H1 (cell line): ENCODE measurements at regions not wholly inside any gene's neighbourhood (a gene's known extent, or its start where the extent isn't known, plus 50 kb on each side); places are given as distances from the start of the nearest gene placed in this dataset.
"Not testable (repeated sequence)": the region's sequence is repeated elsewhere in the genome, so short reads cannot be mapped to it uniquely, and the experiment has no call there.

Source experiments
- CTCF ChIA-PET: fragments of 300-600 bp; sonication (Branson Sonifier 250); formaldehyde crosslinking; loops from one replicate; lab custom pipeline; 2021; ENCODE audit not compliant: partially characterized antibody; lab: Charles Lee
- POLR2A ChIA-PET: fragments of 300-600 bp; sonication (Branson Sonifier 250); formaldehyde crosslinking; loops from one replicate; lab custom pipeline; 2021; ENCODE audit warnings: inconsistent platforms; ENCODE audit not compliant: partially characterized antibody; lab: Charles Lee
- DNase-seq, 2 experiments: peaks; one replicate each; pipeline versions ENCODE4 v3.0.0 to v3.0.0-alpha.2; 2010 to 2022; ENCODE audit warnings: low spot score in 2 of 2, low read depth in 1 of 2, mixed read lengths in 1 of 2
- FAIRE-seq: peaks from 2 replicates; lab custom pipeline; 2011; peaks lifted over from hg19 to GRCh38; lab: Jason Lieb, UNC
- H2AFZ ChIP-seq: 2 replicates; pipeline ENCODE4 v1.8.1; 2012; ENCODE audit warnings: low read length, inconsistent platforms
- H2AK5ac ChIP-seq: 2 replicates; pipeline ENCODE4 v1.6.1; 2013; ENCODE audit warnings: low read depth, low read length
- H2BK120ac ChIP-seq: replicated peaks from 2 replicates; pipeline ENCODE3; 2013; ENCODE audit warnings: low read depth, low read length, inconsistent platforms
- H2BK12ac ChIP-seq: 2 replicates; pipeline ENCODE4 v1.6.1; 2013; ENCODE audit warnings: low read depth, low read length
- H2BK15ac ChIP-seq: 2 replicates; pipeline ENCODE4 v1.6.1; 2013; ENCODE audit warnings: low read length
- H2BK20ac ChIP-seq: 2 replicates; pipeline ENCODE4 v1.6.1; 2013; ENCODE audit warnings: low read length
- H2BK5ac ChIP-seq: 2 replicates; pipeline ENCODE4 v1.6.1; 2013; ENCODE audit warnings: low read depth, low read length
- H3K14ac ChIP-seq: 2 replicates; pipeline ENCODE4 v1.6.1; 2013; ENCODE audit warnings: inconsistent platforms; ENCODE audit not compliant: insufficient read length
- H3K18ac ChIP-seq: 2 replicates; pipeline ENCODE4 v1.6.1; 2013; ENCODE audit warnings: low read length; ENCODE audit errors: extremely low read depth
- H3K23ac ChIP-seq: 2 replicates; pipeline ENCODE4 v1.6.1; 2013; ENCODE audit warnings: inconsistent platforms; ENCODE audit not compliant: insufficient read length
- H3K23me2 ChIP-seq: 2 replicates; pipeline ENCODE4 v1.6.1; 2013; ENCODE audit warnings: low read depth, low read length
- H3K27ac ChIP-seq: 2 replicates; pipeline ENCODE4 v1.6.1; 2011; ENCODE audit warnings: low read depth, low read length, inconsistent platforms
- H3K27me3 ChIP-seq, 4 experiments: replicated peaks in 1 of 4; 1 replicate in 1 of 4; 2 replicates in 3 of 4; pipeline versions ENCODE4 v1.6.1 to v1.8.1; 2011 to 2013; ENCODE audit warnings: low read length in 3 of 4, mild to moderate bottlenecking in 3 of 4, inconsistent platforms in 2 of 4, mixed read lengths in 2 of 4, moderate library complexity in 1 of 4; ENCODE audit not compliant: control insufficient read depth in 3 of 4, insufficient read depth in 3 of 4; ENCODE audit errors: extremely low read depth in 1 of 4
- H3K36me3 ChIP-seq, 4 experiments: 2 replicates each; pipeline versions ENCODE4 v1.6.1 to v1.8.1; 2011 to 2013; ENCODE audit warnings: mild to moderate bottlenecking in 4 of 4, low read length in 3 of 4, moderate library complexity in 2 of 4, control low read depth in 1 of 4, inconsistent platforms in 1 of 4; ENCODE audit not compliant: insufficient read depth in 4 of 4, control insufficient read depth in 2 of 4
- H3K4ac ChIP-seq: replicated peaks from 2 replicates; pipeline ENCODE3; 2013; ENCODE audit warnings: low read length, low read depth, mixed read lengths, inconsistent platforms; ENCODE audit not compliant: insufficient read length
- H3K4me1 ChIP-seq, 4 experiments: replicated peaks in 1 of 4; 1 replicate in 1 of 4; 2 replicates in 3 of 4; pipeline versions ENCODE4 v1.6.1 to v1.8.1; 2011 to 2013; ENCODE audit warnings: low read length in 3 of 4, inconsistent platforms in 2 of 4, mixed read lengths in 1 of 4; ENCODE audit not compliant: insufficient read depth in 4 of 4, control insufficient read depth in 3 of 4
- H3K4me2 ChIP-seq, 2 experiments: 2 replicates each; pipeline versions ENCODE4 v1.6.1 to v1.8.1; 2011 to 2013; ENCODE audit warnings: low read depth in 2 of 2, low read length in 2 of 2, control low read depth in 1 of 2, inconsistent platforms in 1 of 2, mild to moderate bottlenecking in 1 of 2; ENCODE audit not compliant: insufficient read depth in 1 of 2
- H3K4me3 ChIP-seq, 4 experiments: fragments of 200-600, 300-600 bp in 1 of 4; sonication (generic), shearing (Covaris generic), sonication (Bioruptor Twin) in 1 of 4; 2 replicates each; pipeline versions ENCODE4 v1.5.1 to v1.8.1; 2011 to 2016; ENCODE audit warnings: low read length in 4 of 4, low read depth in 3 of 4, control low read depth in 2 of 4, inconsistent platforms in 2 of 4, mild to moderate bottlenecking in 2 of 4, mixed read lengths in 1 of 4, moderate library complexity in 1 of 4; ENCODE audit not compliant: insufficient read depth in 2 of 4; ENCODE audit errors: extremely low read depth in 1 of 4
- H3K56ac ChIP-seq: replicated peaks from 2 replicates; pipeline ENCODE3; 2013; ENCODE audit warnings: low read depth, mild to moderate bottlenecking, mixed read lengths, low read length, inconsistent platforms; ENCODE audit not compliant: insufficient read length
- H3K79me1 ChIP-seq: 2 replicates; pipeline ENCODE4 v1.6.1; 2013; ENCODE audit warnings: low read depth, low read length, control low read depth
- H3K79me2 ChIP-seq, 2 experiments: 2 replicates each; pipeline versions ENCODE4 v1.6.1 to v1.8.1; 2012 to 2013; ENCODE audit warnings: low read length in 2 of 2, mild to moderate bottlenecking in 2 of 2, inconsistent platforms in 1 of 2; ENCODE audit not compliant: insufficient read depth in 2 of 2, control insufficient read depth in 1 of 2
- H3K9ac ChIP-seq, 4 experiments: replicated peaks in 1 of 4; 1 replicate in 1 of 4; 2 replicates in 3 of 4; pipeline versions ENCODE4 v1.6.1 to v1.8.1; 2011 to 2013; ENCODE audit warnings: low read depth in 3 of 4, low read length in 3 of 4, control low read depth in 2 of 4, mild to moderate bottlenecking in 2 of 4, moderate library complexity in 2 of 4, inconsistent platforms in 1 of 4; ENCODE audit errors: extremely low read depth in 1 of 4
- H3K9me3 ChIP-seq, 2 experiments: 2 replicates each; pipeline versions ENCODE4 v1.6.1 to v1.8.1; 2012 to 2013; ENCODE audit warnings: mild to moderate bottlenecking in 2 of 2, moderate library complexity in 2 of 2, control low read depth in 1 of 2, inconsistent platforms in 1 of 2, low read depth in 1 of 2, low read length in 1 of 2, mixed read lengths in 1 of 2; ENCODE audit not compliant: insufficient read depth in 2 of 2
- H4K20me1 ChIP-seq, 2 experiments: replicated peaks in 1 of 2; 2 replicates each; pipeline versions ENCODE3 to v1.8.1; 2011 to 2013; ENCODE audit warnings: inconsistent platforms in 2 of 2, low read length in 2 of 2, mild to moderate bottlenecking in 1 of 2; ENCODE audit not compliant: insufficient read depth in 2 of 2, control insufficient read depth in 1 of 2
- H4K5ac ChIP-seq: 2 replicates; pipeline ENCODE4 v1.6.1; 2013; ENCODE audit warnings: low read length, low read depth, mixed read lengths, inconsistent platforms; ENCODE audit not compliant: insufficient read length
- H4K8ac ChIP-seq: 2 replicates; pipeline ENCODE4 v1.8.0; 2013; ENCODE audit warnings: mild to moderate bottlenecking, moderate library complexity, low read length, inconsistent platforms; ENCODE audit not compliant: insufficient read depth; ENCODE audit errors: extremely low read depth
- H4K91ac ChIP-seq: replicated peaks from 2 replicates; pipeline ENCODE3; 2013; ENCODE audit warnings: low read length, mixed read lengths, inconsistent platforms; ENCODE audit not compliant: insufficient read length
- WGBS, 2 experiments: shearing (Covaris generic) in 1 of 2; methylation state at CpG; one replicate each; pipeline versions ENCODE4 v1.1.6 to v1.1.7; 2013 to 2015; ENCODE audit warnings: low lambda C conversion rate in 2 of 2, mixed read lengths in 2 of 2, inconsistent platforms in 1 of 2, low coverage in 1 of 2, missing lambda C conversion rate in 1 of 2; ENCODE audit not compliant: insufficient replicate concordance in 2 of 2, insufficient coverage in 1 of 2, insufficient read length in 1 of 2; ENCODE audit errors: extremely low coverage in 1 of 2, missing lambda C conversion rate in 1 of 2; 5-methylcytosine and 5-hydroxymethylcytosine counted together

DNA sequence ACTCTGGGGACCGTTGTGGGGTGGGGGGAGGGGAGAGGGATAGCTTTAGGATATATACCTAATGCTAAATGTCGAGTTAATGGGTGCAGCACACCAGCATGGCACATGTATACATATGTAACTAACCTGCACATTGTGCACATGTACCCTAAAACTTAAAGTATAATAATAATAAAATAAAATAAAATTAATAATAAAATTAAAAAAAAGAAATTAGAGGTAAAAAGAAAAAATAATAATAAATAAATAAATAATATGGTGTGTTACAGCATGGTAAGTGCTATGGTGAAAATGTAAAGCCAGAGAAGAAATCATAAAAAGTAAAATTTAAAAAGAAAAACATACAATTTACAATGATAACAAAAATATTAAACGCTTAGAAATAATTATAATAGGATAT, 552.8 kb upstream of the PBX1 start:
- H3K23ac ChIP-seq, H3K9ac ChIP-seq, H3K4me2 ChIP-seq, H3K18ac ChIP-seq, H3K4ac ChIP-seq, H3K4me3 ChIP-seq, CTCF ChIA-PET, H3K14ac ChIP-seq, H3K27me3 ChIP-seq, POLR2A ChIA-PET, H3K4me1 ChIP-seq, H3K79me1 ChIP-seq, H4K91ac ChIP-seq, H3K23me2 ChIP-seq, H2BK5ac ChIP-seq, H2AK5ac ChIP-seq, H4K20me1 ChIP-seq, H4K5ac ChIP-seq, H2BK20ac ChIP-seq, H3K36me3 ChIP-seq, H3K9me3 ChIP-seq, DNase-seq, H3K27ac ChIP-seq, FAIRE-seq, H4K8ac ChIP-seq, H2BK15ac ChIP-seq, H3K56ac ChIP-seq, H2AFZ ChIP-seq, H3K79me2 ChIP-seq, H2BK12ac ChIP-seq, H2BK120ac ChIP-seq: not testable (repeated sequence)
- WGBS, 2 experiments = 83% methylated on average over 1 of the region's 3 CpGs; no CpG with 5 or more reads in 1 of the 2 experiments
